ENCODE measurements at regions not wholly inside any gene's neighbourhood (a gene's known extent, or its start where the extent isn't known, plus 50 kb on each side); places are given as distances from the start of the nearest gene placed in this dataset.

GRCh38 chr2:59665021-59665420, 888.4 kb downstream of the BCL11A start:
- no peak overlapping the region for H3K27ac ChIP-seq (ENCODE audit: low read length)
- intact Hi-C loops (cut with micrococcal nuclease; ENCODE audit: unreplicated experiment): no loop called here
- POLR2A ChIA-PET: interaction anchor here (0.5 kb wide), 1 partner anchor 1851 kb away, joined by 5 read pairs; no protein-coding TSS in a partner anchor
- BruUV-seq (replicated peaks): no TSS peak
- H3K27me3 ChIP-seq (ENCODE audit: control insufficient read depth, insufficient read depth, low read length): no peaks in the 10 kb centered on the region
- H3K9me3 ChIP-seq (ENCODE audit: control insufficient read depth, insufficient read depth, low read depth, low read length): no peaks in the 10 kb centered on the region
- no peak overlapping the region for H3K4me3 ChIP-seq (ENCODE audit: low read depth in 2 of 2, low read length in 2 of 2)
- in situ Hi-C loops (cut with HindIII; ENCODE audit: low pct_unique_long_range_greater_than_20kb, low sequenced_read_pairs): no loop called here
- TF ChIP-seq CTCF (IDR thresholded peaks at IDR 0.05): no peak
- no peak for TF ChIP-seq POLR2AphosphoS5 (IDR thresholded peaks at IDR 0.05; ENCODE audit: low read depth, low read length)
- TF ChIP-seq REST (IDR thresholded peaks at IDR 0.05; ENCODE audit: insufficient read depth in 1 of 2, low read depth in 2 of 2, low read length in 1 of 2): no peak
- no peak for TF ChIP-seq TCF7L2 (IDR thresholded peaks at IDR 0.05; ENCODE audit: low read depth, low read length)
- no peak for TF ChIP-seq SIN3A (IDR thresholded peaks at IDR 0.05; ENCODE audit: borderline replicate concordance, insufficient read depth, low read depth, low read length)
- DNase-seq (ENCODE audit: low read depth, low spot score) (no peak), ATAC-seq (no peak)
- CTCF ChIA-PET: no interaction called here
- H3K4me1 ChIP-seq (ENCODE audit: control insufficient read depth, insufficient read depth, low read length): no peaks in the 10 kb centered on the region
- H3K36me3 ChIP-seq (ENCODE audit: control insufficient read depth, insufficient read depth, low read length): no peaks in the 10 kb centered on the region

- Histone ChIP-seq H3K27ac (ENCODE audit: low read length) (no peak overlapping the region), H3K4me1 (ENCODE audit: control insufficient read depth, insufficient read depth, low read length) (no peaks in the 10 kb centered on the region), H3K27me3 (ENCODE audit: control insufficient read depth, insufficient read depth, low read length) (no peaks in the 10 kb centered on the region), H3K9me3 (ENCODE audit: control insufficient read depth, insufficient read depth, low read depth, low read length) (no peaks in the 10 kb centered on the region), H3K4me3 (ENCODE audit: low read depth in 2 of 2, low read length in 2 of 2) (no peak overlapping the region), H3K36me3 (ENCODE audit: control insufficient read depth, insufficient read depth, low read length) (no peaks in the 10 kb centered on the region)
- intact Hi-C loops (cut with micrococcal nuclease; ENCODE audit: unreplicated experiment): no loop called here
- ChIA-PET CTCF (no interaction called here), POLR2A (no interaction called here)
- BruUV-seq (replicated peaks): no TSS peak
- in situ Hi-C loops (cut with HindIII; ENCODE audit: low pct_unique_long_range_greater_than_20kb, low sequenced_read_pairs): no loop called here
- TF ChIP-seq CTCF (IDR thresholded peaks at IDR 0.05) (no peak), REST (IDR thresholded peaks at IDR 0.05; ENCODE audit: insufficient read depth in 1 of 2, low read depth in 2 of 2, low read length in 1 of 2) (no peak), TCF7L2 (IDR thresholded peaks at IDR 0.05; ENCODE audit: low read depth, low read length) (no peak), SIN3A (IDR thresholded peaks at IDR 0.05; ENCODE audit: borderline replicate concordance, insufficient read depth, low read depth, low read length) (no peak), POLR2AphosphoS5 (IDR thresholded peaks at IDR 0.05; ENCODE audit: low read depth, low read length) (no peak)
- no peak for ATAC-seq
- DNase-seq (ENCODE audit: low read depth, low spot score): no peak
These were observed 891.2 kb downstream of the BCL11A start for GRCh38 chr2:59662127-59662861.
